ENCODE measurements at regions not wholly inside any gene's neighbourhood (a gene's known extent, or its start where the extent isn't known, plus 50 kb on each side); places are given as distances from the start of the nearest gene placed in this dataset.

GRCh38 chr13:31081316-31081715 lies 80.4 kb downstream of the HSPH1 start:
- no peak for DNase-seq (ENCODE audit: low read depth in 2 of 2)

- no peak for DNase-seq (ENCODE audit: low read depth in 2 of 2)
Observed at GRCh38 chr13:31074756-31075155, 86.9 kb downstream of the HSPH1 start.

GRCh38 chr13:31073859-31074718 lies 87.6 kb downstream of the HSPH1 start:
- DNase-seq (ENCODE audit: low read depth in 2 of 2), result no peak

- no peak for DNase-seq (ENCODE audit: low read depth in 2 of 2)
Observed at GRCh38 chr13:31072041-31072440, 89.7 kb downstream of the HSPH1 start.

GRCh38 chr13:31069808-31070534 lies 91.7 kb downstream of the HSPH1 start:
- no peak for DNase-seq (ENCODE audit: low read depth in 2 of 2)

GRCh38 chr13:31068119-31068423 lies 93.6 kb downstream of the HSPH1 start:
- no peak for DNase-seq (ENCODE audit: low read depth in 2 of 2)

GRCh38 chr13:31067416-31068118 lies 94.1 kb downstream of the HSPH1 start:
- no peak for DNase-seq (ENCODE audit: low read depth in 2 of 2)

GRCh38 chr13:31064636-31065035 lies 97.1 kb downstream of the HSPH1 start:
- DNase-seq (ENCODE audit: low read depth in 2 of 2), result no peak

GRCh38 chr13:31063772-31064171 lies 97.9 kb downstream of the HSPH1 start:
- no peak for DNase-seq (ENCODE audit: low read depth in 2 of 2)

- no peak for DNase-seq (ENCODE audit: low read depth in 2 of 2)
Observed at GRCh38 chr13:31060655-31061054, 101.0 kb downstream of the HSPH1 start.

- no peak for DNase-seq (ENCODE audit: low read depth in 2 of 2)
Observed at GRCh38 chr13:31060220-31060619, 101.5 kb downstream of the HSPH1 start.

GRCh38 chr13:31057403-31058033 lies 104.2 kb downstream of the HSPH1 start:
- DNase-seq (ENCODE audit: low read depth in 2 of 2), result no peak

- DNase-seq (ENCODE audit: low read depth in 2 of 2), result no peak
Observed at GRCh38 chr13:31056644-31057271, 104.9 kb downstream of the HSPH1 start.

GRCh38 chr13:31055589-31055988 lies 106.1 kb downstream of the HSPH1 start:
- DNase-seq (ENCODE audit: low read depth in 2 of 2), result no peak

GRCh38 chr13:31054632-31055031 lies 107.1 kb downstream of the HSPH1 start:
- DNase-seq (ENCODE audit: low read depth in 2 of 2), result no peak

- no peak for DNase-seq (ENCODE audit: low read depth in 2 of 2)
Observed at GRCh38 chr13:31053896-31054295, 107.8 kb downstream of the HSPH1 start.

- DNase-seq (ENCODE audit: low read depth in 2 of 2), result no peak
Observed at GRCh38 chr13:31053091-31053490, 108.6 kb downstream of the HSPH1 start.

- no peak for DNase-seq (ENCODE audit: low read depth in 2 of 2)
Observed at GRCh38 chr13:31052478-31052877, 109.2 kb downstream of the HSPH1 start.

GRCh38 chr13:31051999-31052398 lies 109.7 kb downstream of the HSPH1 start:
- DNase-seq (ENCODE audit: low read depth in 2 of 2), result no peak

- DNase-seq (ENCODE audit: low read depth in 2 of 2), result no peak
Observed at GRCh38 chr13:31050486-31051400, 111.0 kb downstream of the HSPH1 start.

All from dermis microvascular lymphatic vessel endothelial cell (primary cell).